HPDE6-E6E7 (cell line): ENCODE measurements at regions not wholly inside any gene's neighbourhood (a gene's known extent, or its start where the extent isn't known, plus 50 kb on each side); places are given as distances from the start of the nearest gene placed in this dataset.

Source experiments
- DNase-seq: peaks from one replicate; pipeline ENCODE4 v3.0.0; 2011; ENCODE audit warnings: missing footprints; ENCODE audit errors: extremely low spot score

DNA sequence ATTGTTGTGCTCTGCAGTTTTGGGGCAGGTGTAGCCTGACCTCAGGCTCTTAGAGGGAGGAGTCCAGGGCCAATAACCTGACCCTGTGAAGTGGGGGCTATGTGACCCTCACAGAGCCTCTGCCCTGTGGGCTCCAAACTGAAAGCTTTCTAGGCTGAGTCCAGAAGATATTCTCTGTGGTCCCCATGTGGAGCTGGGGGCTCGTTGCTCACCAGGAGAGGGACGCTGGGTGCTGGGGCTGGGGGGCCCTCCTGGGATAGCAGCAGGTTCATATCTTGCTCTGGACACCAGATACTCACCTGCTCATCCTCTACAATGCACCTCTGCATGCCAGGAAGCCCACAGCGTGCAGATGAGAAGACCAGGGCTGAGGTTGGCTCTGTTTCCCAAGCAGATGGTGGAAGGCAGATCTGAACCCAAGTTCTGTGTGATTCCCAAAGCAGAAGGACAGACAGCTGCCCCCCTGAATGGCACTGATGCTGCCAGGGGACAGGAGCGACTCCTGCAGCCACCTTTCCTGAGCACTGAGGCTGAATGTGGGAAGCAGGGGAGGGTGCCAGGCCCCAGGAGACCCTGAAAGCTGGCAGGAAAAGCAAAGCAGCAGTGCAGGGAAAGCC, 1022.0 kb downstream of the TBC1D22A start:
- DNase-seq: no peak

DNA sequence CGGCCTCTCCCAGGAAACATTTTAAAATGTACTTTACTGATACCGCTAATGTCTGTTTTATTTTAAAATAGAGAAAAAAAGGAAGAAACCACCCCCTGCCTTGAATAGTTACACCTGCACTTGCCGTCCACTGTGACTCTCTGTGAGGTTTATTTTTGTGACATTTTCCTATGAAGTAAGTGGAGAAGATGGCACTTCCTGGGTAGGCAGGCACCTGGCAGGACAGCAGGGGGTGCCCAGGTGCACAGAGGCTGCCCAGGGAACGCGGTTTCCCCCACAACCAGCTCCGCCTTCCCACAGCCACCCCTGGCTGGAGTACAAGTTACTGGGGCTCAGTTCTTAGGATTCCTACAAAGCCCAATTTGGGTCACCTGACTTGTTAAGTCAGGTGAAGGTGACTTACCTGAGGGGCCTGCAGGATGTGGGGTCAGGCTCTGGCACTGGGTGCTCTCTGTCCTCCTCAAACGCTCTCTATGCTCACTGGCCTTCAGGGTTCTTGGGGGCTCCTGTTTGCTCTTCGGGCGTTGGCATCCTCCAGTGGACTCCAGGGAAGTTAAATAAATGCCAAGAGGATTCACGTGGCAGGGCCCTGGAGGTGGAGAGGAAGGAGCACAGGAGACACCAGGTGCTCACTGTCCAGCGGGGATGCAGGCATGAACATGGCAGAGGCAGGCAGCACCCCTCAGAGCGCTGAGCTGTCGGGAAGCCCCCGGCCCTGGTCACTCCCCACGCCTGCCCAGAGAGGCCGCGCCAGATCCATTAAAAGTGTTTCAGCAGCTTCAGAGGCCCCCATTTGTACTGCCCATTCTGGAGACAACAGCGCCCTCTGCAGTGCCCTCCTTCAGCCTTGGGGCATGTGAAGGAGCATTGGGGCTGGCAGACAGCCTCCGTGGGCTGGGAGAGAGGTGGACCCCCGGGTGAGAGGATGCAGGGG, 1021.2 kb downstream of the TBC1D22A start:
- DNase-seq: no peak

DNA sequence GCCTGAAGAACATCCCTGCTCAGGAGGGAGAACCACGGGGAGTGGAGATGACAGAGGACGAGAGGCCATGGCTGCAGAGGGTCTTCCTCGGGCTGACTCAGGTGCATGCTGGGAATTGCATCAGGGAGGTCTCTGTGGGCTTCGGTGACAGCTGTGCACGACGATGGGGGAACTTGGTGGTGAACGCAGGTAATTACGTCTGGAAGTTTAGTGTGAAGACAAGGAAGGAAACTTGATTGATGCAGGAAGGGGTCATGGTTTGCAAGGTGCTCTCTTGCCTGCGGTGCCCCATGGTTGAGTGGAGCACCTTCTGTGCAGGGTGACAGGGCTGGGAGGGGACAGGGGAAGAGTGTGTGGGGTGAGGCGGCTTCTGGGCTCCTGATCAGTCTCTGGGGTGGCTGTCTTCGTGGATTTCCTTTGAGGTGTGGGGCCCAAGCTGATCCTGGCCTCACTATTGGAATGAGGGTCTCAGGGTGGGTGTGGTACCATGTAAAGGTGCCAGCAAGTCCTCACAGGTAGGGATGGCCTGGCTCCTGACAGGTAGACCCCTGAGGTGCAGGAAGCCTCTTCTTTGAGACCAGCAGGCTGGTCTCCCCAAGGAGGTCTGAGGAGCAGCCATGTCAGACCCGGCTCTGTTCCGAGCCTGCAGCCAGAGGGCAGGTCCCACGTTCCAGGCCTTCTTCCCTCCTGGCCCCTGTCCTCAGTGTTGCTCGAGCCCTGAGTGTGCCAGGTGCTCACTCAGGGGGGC, 1020.1 kb downstream of the TBC1D22A start:
- no peak for DNase-seq

GRCh38 chr22:47781427-47782111, 1019.1 kb downstream of the TBC1D22A start:
- DNase-seq: no peak

GRCh38 chr22:47781024-47781423, 1018.6 kb downstream of the TBC1D22A start:
- DNase-seq: no peak

GRCh38 chr22:47780281-47780875, 1017.9 kb downstream of the TBC1D22A start:
- DNase-seq: no peak

DNA sequence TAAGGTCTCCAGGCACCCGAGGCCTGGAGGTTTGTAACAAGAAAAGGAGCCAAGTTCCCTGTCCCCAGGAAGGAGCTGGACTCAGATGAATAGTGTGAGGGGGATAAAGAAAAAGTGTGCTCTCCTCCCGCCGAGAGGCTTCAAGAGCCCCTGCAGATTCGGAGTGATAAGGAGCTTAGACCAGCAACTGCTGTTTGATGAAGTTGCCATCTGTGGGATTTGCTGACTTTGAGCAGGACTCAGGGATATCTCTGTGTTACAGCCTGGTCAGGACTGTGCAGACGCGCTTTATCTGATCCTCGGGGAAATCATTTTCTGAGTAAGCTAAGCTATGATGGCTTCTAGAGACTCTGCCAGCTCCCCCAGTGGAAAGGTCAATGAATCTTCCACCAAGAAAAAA, 1017.0 kb downstream of the TBC1D22A start:
- no peak for DNase-seq

GRCh38 chr22:47778160-47778658, 1015.8 kb downstream of the TBC1D22A start:
- no peak for DNase-seq

DNA sequence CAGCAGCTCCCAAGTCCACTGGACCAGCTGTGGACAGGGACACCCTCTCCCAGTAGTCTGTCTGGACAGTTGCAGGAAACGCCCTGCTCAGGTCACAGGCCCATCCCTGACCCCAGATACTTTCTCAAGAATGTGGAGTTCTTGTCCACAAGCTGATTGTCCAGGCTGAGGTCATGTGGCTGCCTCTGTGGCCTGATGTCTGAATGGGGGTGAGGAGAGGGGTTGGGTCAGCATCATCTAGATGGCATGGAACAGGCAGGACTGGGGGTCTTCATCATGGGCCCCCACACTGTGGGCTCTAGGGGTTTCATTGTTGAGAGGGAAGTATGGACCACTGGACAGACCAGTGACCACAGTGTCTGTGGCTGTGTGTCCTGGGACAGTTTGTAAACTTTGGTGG, 1015.0 kb downstream of the TBC1D22A start:
- DNase-seq: no peak

- DNase-seq: no peak
These were observed 1013.9 kb downstream of the TBC1D22A start for GRCh38 chr22:47776329-47776728.

GRCh38 chr22:47775686-47776085, 1013.2 kb downstream of the TBC1D22A start:
- DNase-seq: no peak

DNA sequence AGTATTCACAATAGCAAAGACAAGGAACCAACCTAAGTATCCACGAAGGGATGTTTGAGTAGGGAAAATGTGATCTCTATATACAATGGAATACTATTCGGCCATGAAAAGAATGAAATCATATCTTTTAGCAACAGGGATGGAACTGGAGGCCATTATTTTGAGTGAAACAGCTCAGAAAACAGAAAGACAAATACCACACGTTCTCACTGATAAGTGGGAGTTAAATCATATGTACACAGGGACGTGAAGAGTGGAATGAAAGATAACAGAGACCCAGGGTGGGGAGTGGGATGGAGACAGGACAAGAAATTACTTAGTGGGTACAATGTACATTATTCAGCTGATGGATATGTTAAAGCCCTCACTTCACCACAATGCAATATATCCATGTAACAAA, 1012.7 kb downstream of the TBC1D22A start:
- no peak for DNase-seq

DNA sequence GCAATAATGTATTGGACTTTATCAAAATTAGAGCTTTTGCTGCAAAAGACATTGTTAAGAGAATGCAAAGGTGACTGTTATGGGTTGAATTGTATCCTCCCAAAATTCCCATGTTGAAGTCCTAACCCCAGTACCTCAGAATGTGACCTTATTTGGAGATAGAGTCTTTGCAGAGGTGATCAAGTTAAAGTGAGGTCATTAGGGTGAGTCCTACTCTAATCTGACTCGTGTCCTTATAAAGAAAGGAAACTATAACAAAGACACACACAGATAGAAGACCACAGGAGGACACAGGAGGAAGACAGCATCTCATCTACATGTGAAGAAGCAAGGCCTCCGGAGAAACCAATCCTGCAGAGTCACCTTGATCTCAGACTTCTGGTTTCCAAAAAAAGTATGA, 1011.2 kb downstream of the TBC1D22A start:
- no peak for DNase-seq

DNA sequence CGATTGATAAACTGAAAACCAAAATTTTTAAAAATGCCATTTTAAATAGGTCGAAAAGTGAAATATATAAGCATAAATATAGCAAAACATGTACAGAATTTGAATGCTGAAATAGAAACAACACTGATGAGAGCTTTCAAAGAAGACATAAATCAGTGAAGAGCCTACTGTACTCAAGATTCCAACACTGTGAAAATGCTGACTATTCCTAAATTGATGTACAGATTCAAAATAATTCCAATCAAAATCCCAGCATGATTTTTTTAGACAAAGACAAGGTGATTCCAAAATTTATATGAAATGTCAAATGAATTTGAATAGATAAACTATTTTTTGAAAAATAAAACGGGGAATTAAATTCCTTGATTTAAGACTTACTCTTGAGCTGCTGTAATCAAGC, 1010.4 kb downstream of the TBC1D22A start:
- DNase-seq: no peak

DNA sequence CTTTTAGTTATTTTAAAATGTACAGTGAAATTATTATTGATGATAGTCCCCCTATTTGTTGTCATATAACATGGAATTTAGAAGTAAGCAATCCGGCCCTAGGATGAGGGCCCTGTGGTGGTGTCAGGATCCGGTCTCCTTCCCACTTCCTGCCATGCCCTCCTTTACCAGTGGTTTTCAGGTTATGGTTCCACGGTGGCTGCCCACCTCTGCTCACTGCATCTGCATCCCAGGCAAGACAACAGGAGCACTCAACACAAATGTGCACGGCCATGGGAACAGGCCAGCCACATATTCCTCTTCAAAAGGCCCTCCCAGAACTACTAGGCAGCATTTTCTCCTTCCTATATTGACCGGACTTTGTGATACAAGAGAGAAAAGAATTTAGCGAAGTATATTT, 1007.2 kb downstream of the TBC1D22A start:
- DNase-seq: no peak

DNA sequence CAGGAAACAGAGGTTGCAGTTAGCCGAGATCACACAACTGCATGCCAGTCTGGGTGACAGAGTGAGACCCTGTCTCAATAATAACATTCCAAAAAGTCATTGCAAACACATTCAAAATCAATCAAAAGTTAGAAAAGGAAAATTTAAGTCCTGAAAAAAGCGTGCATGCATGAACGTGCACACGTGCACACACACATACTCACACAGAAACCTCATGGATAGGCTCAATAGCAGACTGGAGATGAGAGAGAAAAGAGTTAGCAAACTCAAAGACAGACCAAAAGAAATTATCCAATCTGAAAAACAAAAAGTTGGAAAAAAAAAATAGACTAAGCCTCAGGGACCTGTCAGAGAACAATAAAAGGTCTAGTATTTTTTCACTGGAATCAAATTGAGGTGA, 1005.6 kb downstream of the TBC1D22A start:
- no peak for DNase-seq

GRCh38 chr22:47767403-47767802, 1005.0 kb downstream of the TBC1D22A start:
- no peak for DNase-seq

- no peak for DNase-seq
These were observed 1003.3 kb downstream of the TBC1D22A start for GRCh38 chr22:47765757-47766156.

GRCh38 chr22:47762141-47762540, 999.7 kb downstream of the TBC1D22A start:
- DNase-seq: no peak

DNA sequence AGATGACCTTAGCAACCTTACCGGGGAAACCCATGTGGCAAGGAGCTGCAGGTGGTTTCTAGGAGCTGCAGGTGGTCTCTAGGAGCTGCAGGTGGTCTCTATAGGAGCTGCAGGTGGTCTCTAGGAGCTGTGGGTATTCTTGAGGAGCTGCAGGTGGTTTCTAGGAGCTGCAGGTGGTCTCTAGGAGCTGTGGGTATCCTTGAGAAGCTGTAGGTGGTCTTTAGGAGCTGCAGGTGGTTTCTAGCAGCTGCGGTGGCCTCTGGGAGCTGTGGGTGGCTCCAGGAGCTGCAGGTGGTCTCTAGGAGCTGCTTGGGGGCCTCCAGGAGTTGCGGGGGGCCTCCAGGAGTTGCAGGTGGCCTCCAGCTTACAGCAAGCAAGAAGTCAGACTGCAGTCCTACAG, 997.5 kb downstream of the TBC1D22A start:
- DNase-seq: no peak

- DNase-seq: no peak
These were observed 995.3 kb downstream of the TBC1D22A start for GRCh38 chr22:47757741-47758140.
